ENCODE measurements at regions not wholly inside any gene's neighbourhood (a gene's known extent, or its start where the extent isn't known, plus 50 kb on each side); places are given as distances from the start of the nearest gene placed in this dataset.
"Not testable (repeated sequence)": the region's sequence is repeated elsewhere in the genome, so short reads cannot be mapped to it uniquely, and the experiment has no call there.

- no peak for DNase-seq (ENCODE audit: low spot score)
These were observed 200.4 kb downstream of the DLEU7 start for GRCh38 chr13:50643060-50643459.

GRCh38 chr13:50644081-50644871 is 199.2 kb downstream of the DLEU7 start:
- no peak for DNase-seq (ENCODE audit: low spot score)

DNA sequence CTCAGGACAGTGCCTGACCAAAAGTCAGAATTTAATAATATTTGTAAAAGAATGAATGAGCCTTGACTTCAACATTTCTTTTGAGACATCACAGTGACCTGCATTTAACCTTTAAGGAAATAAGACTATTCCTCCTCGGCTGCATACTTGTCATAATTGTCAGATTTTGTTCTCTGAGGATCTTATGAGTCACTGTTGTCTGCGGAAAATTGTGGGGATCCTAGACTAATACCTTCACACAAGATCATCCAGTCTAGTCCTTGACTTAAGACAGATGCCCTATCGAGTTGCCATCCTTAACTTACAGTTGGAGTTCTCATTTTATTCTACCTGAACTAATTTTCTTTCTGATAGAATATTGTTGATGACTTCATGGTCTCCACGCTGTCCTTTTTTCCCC is 198.4 kb downstream of the DLEU7 start:
- DNase-seq (ENCODE audit: low spot score): no peak

DNA sequence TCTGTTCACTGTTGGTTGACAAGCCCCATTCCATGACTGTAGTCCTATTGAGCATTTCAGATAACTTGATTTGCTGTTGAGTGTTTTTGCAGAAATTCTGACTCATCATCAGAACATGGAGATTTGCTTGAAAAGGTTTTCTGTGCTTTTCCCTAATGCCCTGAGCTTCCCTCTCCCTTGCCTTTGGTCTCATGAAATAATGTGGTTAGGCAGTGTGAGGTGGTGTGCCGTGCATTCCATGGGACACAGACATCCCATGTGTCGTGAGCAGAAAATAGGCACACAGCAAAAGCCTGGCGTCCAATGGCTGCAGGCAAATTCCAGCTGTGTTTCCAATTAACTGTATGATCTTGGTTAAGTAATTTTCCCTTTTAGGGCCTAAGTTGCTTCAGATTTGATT is 197.4 kb downstream of the DLEU7 start:
- DNase-seq (ENCODE audit: low spot score): no peak

- no peak for DNase-seq (ENCODE audit: low spot score)
These were observed 194.3 kb downstream of the DLEU7 start for GRCh38 chr13:50649211-50649610.

DNA sequence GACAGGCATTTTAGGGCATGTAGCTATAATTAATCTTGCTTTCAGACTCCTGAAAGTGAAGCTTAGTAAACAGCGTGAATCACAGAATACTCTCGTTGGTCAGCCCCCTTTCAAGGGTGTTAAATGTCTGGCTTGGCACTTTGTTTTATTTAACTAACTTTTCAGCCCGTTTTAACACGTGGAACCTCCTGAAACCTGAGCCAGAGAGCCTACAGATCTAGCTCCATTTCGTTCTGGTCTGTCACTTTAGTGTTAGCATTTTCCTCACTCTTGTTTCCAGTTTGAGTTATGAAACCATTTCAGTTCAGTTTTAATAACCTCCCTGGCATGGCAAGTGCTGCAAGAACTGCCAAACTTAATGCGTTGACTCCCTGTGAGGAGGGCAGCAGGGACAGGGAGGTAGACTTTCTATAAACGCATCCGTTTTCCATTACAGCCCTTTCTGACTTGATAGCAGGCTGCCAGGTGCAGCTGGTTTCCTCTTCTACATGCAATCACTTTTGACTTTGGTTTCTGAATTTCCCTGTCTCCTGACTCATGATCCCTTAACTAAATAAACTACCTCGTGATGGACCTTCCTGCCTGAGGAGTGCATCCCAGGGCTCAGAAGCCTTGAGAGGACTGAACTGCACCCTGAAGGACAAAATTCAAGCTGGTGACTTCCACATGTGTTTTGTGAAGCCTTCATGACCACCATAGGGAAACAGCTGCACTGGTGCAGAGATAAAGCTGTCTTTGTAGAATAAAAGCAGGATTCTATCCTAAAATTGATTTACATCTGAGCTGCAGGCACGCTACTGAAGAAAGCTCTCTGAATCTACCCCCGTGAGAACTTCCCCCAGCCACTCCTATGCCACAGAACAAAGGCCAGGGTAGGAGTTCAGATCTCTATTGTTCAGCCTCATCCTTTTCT is 192.6 kb downstream of the DLEU7 start:
- no peak for DNase-seq (ENCODE audit: low spot score)

DNA sequence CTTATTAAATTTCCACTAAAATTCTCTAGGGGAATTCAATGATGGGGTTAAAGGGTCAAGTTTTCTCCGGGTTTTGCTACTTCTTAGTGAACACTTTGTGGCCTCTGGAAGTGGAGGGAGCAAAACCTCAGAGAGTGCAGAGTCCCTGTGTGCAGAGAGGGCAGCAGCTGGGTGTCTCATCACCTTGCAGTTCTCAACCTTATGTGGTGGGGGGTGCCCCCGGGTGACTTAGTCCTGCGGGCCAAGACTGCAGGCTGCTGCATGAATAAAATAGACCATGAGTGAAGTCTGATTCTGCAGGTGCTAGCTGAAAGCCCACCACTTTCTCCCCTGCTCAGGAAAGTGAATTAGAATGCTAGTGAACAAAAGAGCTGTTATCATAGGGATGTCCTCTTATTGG is 191.6 kb downstream of the DLEU7 start:
- DNase-seq (ENCODE audit: low spot score): no peak

GRCh38 chr13:50654331-50654730 is 189.2 kb downstream of the DLEU7 start:
- DNase-seq (ENCODE audit: low spot score): no peak

- DNase-seq (ENCODE audit: low spot score): not testable (repeated sequence)
These were observed 181.6 kb downstream of the DLEU7 start for GRCh38 chr13:50661881-50662280.

DNA sequence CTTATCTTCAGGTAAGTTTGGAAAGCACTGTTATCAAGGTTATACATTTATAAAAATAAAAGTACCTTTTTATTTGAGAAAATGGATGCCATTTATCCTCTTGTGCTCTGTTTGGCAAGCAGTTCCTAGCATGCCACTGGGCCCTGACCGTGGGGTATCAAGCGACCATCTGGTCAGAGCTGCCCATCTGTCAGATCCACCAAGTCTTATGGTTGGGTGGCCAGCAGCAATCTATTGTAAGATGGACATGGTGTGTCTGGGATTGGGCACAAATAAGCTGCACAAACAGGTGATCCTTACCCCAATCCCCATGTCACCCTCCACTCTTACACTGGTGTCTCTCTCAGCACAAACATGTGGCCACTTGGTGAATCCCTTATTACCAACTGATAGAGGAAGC is 178.5 kb downstream of the DLEU7 start:
- DNase-seq (ENCODE audit: low spot score): no peak

DNA sequence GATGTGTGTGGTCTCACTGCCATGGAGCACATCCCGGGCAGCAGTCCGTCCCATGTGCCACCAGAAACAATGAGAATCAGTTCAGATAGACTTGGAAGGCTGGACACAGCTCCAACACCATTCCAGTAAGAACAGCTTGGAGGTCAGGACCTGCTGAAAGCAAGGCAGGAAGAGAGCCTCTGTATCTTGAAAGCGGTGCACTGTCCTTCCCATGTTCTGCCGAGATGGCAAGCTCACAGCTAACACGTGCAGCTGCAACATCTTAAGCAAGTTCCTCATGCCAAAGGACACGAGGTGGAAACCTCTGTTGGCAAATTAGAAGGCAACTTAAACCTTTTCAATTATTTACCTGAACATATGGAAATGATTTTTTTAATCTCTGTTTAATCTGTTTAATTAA is 175.4 kb downstream of the DLEU7 start:
- no peak for DNase-seq (ENCODE audit: low spot score)

- no peak for DNase-seq (ENCODE audit: low spot score)
These were observed 174.7 kb downstream of the DLEU7 start for GRCh38 chr13:50668691-50669271.

GRCh38 chr13:50670272-50670671 is 173.2 kb downstream of the DLEU7 start:
- DNase-seq (ENCODE audit: low spot score): no peak

GRCh38 chr13:50670847-50671496 is 172.5 kb downstream of the DLEU7 start:
- no peak for DNase-seq (ENCODE audit: low spot score)

- DNase-seq (ENCODE audit: low spot score): no peak
These were observed 172.0 kb downstream of the DLEU7 start for GRCh38 chr13:50671497-50671850.

DNA sequence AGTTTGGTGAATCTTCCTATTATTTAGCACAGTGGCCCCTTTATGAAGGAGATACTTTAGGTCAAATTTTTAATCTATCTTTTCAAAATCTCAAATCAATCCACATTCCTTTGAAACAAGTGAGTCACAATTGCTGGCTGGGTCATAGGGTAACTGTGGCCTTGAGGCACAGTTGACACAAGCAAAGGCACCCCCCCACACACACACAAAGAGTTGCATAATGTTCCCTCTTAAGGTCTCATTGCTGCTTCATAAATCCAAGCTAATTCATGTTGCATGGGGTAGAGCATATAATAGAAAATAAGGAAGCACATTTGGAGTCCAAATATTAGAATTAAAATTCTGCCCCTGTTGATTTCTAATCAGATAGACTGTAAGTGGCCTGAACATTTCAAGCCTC is 171.5 kb downstream of the DLEU7 start:
- no peak for DNase-seq (ENCODE audit: low spot score)

DNA sequence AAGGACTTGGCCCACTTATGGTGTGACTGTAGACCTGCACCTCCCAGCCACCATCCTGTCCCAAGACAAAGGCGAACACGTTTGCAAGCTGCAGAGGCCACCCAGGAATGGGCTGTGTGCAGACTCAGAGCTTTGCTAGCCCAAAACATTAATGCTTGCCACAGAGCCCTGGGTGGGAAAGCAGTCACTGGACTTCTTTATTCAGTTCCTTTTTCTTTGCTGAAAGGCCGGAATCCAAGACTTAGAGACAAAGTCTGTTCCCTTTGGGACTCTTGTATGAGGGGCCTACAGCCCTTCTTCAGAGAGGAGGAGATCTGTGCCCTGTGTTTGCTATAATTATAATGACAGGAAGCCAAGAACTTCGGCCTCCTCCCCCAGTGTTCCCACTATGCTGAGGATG is 167.8 kb downstream of the DLEU7 start:
- DNase-seq (ENCODE audit: low spot score): no peak

GRCh38 chr13:50676602-50677001 is 166.9 kb downstream of the DLEU7 start:
- DNase-seq (ENCODE audit: low spot score): no peak

DNA sequence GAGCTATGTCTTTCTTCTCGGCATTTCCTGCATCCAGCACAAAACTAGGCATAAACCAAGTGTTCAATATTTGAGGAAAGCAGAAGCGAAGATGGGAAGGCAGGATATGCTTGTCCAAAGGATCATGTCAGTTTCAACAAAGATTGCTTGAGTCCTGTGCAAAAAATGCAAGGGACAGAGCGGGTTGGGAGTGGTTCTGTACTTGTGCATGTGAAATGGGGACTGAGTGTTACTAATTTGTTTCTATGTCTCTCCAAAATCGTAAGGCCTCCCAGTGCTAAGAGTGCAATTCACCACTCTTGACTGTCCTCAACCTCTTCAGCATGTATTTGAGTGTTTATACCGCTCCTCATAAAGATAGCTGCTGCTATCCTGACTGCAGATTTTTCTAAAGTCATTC is 166.2 kb downstream of the DLEU7 start:
- no peak for DNase-seq (ENCODE audit: low spot score)

DNA sequence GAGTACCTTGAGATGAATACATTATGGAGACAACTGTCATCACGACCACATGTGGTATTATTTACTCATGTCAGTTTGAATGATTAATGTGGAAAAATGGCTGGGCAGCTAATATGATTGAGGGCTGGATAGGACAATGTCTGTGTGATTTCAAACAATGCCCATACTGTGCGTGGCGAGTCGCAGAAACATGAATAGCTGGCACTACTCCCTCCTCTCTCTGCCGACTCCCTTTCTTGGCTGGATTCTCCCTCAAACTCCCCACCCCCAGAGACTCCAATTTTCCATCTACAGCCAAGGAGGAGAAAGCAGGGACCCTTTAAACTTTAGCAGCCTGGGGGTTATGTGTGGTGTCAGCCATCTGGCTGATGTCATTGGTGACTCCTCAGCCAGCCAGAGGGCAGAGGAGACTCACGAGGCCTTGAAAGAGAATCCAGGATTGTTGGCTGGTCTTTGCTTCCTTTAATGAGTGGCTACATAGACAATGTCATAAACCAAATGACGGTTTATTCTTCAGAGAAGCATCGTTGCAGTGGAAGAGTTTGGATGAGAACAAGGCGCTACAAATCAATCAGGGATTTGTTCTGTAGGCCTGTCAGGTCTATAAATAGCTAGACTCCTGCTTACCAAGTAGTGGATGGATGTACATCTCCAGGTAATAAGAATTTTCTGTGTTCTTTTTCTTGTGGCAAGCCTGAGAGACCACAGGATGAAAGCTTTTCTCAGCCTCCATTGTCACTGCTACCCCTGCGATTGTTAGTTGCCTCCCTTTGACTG is 165.6 kb downstream of the DLEU7 start:
- DNase-seq (ENCODE audit: low spot score): no peak

DNA sequence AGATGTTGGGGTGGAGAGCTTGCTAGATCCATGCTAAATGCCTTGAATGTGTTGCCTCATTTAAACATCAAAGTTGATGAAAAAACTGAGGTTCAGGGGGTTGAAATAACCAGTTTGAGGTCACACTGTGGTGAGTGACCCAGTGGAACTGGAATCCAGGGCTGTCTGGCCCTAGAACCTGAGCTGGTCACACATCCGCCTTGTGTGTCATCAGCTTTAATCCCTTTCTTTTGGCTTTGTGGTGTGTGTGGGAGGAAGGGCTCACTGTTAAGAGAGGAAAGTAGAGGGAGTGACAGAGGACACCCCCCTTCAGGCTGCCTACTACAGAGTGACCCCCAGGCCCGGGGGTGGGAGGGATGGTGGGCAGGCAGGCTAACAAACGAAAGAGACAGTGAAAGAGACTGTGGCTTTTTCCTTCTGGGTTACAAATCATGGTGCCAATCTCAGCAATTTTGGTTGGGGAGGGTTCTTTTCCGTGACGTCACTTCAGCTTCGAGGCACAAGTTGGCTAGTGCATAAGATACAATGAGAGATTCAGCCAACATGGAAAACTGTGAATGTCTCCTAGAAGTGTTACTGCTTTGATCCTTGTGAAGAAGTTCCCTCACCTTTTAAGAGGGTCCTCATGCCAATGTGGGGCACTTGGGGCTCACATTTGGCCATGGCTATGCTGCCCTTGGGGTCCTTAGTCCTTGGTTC is 164.9 kb downstream of the DLEU7 start:
- DNase-seq (ENCODE audit: low spot score): no peak

Data from mucosa of gallbladder (tissue), 1 donor.